HuH-7.5 (cell line): ENCODE measurements at regions not wholly inside any gene's neighbourhood (a gene's known extent, or its start where the extent isn't known, plus 50 kb on each side); places are given as distances from the start of the nearest gene placed in this dataset.
A peak's percentile ranks its signal among the peaks of the same experiment; 100 is the strongest.
"Not testable (repeated sequence)": the region's sequence is repeated elsewhere in the genome, so short reads cannot be mapped to it uniquely, and the experiment has no call there.

Source experiments
- DNase-seq: peaks from one replicate; pipeline ENCODE4 v3.0.0; 2011; ENCODE audit warnings: low spot score

DNA sequence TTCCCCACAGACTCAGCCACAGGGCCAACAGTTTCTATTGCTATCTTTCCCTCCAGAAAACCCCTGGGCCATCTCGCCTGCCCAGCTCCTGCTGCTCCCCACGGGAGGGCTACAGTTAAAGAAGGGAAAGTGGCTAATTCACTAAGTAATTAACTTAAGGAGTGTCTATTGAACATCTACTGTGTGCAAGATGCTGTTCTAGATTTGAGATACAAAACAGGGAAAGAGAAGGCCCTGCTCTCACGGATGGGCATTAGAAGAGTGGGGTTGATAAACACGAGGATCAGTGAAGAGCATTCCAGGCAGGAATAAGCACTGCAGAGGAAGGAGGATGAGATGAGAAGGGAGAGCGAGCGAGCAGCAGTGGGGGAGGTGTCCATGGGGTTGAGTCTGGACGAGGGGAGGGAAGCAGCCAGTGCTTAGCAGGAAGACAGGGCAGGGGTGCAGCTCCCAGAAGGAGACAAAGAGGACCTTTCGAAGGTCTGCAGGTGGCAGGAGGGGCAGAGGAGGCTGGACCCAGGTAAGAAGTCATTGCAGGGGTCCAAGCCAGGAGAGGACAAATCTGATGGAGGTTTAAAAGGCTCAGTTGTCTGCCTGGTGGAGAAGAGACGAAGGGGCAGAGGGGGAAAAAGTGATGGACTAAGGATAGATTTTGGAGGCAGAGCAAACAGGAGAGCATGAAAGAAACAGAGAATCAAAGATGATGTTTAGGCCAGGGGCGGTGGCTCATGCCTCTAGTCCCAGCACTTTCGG lies 64.7 kb downstream of the KLF15 start:
- DNase-seq: no peak

DNA sequence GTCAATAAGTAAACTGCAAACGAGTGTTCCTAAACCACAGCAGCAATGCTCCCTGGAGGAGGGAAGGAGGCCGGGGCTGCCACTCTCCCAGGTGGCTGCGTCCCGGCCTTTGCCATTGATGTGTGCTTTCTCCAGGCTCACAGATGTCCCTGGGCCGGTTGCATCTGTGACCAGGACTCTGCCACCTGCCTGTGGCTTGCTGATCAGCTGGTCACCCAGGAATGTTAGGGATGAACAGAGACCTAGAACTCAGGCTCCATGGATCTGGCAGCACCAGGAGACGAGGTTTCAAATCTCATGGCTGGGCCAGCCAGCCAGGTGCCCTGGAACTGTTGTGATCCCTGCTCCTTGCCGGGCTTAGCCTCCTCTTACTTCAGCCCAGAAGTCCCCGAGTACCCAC lies 65.7 kb downstream of the KLF15 start:
- no peak for DNase-seq

DNA sequence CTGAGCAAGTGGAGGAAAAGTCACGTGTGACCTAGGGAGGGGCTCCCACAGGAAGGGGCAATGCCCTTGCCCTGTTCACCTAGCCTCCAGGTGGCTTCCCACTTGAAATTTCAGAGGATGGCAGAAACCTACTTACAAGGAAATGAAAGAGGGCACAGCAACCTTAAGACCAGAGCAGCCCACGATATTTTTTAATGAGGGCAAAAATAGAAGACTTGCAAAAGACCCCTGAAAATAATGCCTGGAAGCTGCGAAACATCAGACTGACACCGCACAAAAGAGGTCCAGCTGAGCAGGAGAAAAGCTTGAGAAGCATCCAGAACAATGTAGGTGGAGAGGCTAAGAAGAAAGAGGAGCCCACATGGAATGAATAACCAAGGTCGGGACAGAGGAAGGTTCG lies 66.1 kb downstream of the KLF15 start:
- DNase-seq: no peak

DNA sequence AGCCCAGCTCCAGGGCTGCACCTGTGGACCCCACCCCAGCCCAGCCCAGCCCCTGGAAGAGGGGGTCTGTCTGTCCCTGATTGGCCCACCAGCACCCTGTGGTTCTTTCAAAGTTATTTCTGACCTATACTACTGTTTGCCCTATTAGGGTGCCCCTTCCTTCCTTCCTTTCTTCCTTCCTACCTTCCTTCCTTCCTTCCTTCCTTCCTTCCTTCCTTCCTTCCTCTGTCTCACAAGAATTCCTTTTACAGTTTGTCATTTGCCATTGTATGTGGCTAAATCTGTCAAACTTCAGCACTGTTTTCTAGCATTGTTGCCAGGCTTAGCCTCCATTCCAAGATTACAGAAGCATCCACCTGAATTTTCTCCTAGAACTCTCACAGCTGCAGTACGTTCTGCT lies 66.9 kb downstream of the KLF15 start:
- no peak for DNase-seq

DNA sequence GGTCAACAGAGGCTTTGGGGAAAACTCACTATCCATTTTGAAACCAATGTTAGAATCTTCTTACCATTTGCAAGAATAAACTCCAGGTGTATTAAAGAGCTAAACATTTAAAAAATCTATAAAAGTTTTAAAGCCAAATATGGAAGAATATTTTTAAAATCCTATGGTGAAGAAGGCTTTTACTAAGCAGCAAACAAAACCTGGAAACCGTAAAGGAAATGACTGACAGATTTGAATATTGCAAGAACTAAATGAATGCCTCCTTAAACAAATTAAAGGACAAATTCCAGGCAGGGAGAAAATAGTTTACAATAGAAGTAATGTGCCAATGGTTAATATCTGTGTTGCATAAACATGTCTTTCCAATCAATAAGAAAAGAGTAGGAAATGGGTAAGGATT lies 68.1 kb downstream of the KLF15 start:
- no peak for DNase-seq

DNA sequence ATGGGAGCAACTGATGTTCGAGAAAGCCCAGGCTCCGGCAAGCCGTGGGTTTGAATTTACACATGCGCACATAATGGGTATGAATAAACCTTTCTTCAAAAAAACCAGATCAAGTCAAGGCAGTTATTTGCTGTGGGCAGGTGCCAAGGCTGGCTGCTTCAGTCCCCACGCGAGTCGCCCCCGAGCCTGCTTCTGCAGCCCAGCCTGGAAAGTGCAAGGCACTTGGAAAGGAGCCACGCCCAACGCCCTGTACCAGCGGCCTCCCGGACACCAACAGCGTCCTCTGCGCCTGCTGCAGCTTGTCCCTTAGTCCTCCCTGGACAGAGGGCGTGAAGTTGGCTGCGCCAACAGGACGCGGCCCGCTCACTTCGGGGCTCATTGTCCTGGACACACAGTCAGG lies 68.9 kb downstream of the KLF15 start:
- no peak for DNase-seq

DNA sequence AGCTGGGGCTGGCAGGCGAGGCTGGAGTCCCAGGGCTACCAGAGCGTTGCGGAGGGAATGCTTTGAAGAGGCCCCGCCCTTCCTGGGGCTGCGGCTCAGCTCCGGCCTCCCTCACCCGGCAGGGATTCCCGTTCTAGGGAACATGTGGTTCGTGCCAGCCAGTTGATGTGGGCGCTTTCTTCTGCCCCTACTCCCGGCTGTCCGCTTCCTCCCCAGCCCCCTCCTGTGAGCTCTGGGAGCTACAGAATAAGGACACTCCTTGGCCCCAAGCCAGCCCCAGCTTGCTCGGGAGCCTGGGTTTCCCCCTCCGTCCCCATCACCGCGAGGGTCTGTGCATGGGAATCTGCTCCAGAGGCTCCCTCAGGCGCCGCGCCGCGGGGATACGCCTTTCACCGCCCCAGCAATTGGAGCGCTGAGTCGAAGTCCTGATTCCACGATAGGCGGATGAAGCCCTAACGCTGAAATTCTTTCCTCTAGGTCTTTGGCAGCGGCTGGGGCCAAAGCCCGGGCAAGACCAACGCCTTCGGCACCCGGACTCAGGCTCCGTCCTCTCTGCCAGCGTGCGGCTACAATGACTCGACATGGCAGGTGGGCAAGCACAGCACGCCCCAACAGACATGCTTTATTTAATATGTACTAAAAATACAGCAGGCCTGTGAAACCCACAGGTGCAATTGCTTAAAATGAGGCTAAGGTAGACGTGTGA lies 69.5 kb downstream of the KLF15 start:
- no peak for DNase-seq

DNA sequence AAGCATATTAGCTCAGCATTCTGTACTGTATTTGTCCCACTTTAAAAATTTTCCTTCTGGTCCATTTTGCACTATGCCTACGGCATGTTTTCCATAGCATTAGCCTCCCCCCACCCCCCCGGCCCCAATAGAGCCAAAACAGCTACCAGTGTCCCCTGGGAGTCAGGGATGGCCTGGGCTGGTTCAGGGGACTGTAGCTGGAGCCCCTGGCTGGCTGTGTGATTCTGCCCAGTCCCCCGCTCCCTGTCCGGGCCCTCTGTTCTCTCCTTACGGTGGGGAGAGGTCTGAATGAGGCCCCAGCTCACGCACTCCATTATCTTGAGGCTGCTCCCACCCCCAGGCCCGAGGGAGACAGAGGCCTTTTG lies 70.1 kb downstream of the KLF15 start:
- DNase-seq: no peak

DNA sequence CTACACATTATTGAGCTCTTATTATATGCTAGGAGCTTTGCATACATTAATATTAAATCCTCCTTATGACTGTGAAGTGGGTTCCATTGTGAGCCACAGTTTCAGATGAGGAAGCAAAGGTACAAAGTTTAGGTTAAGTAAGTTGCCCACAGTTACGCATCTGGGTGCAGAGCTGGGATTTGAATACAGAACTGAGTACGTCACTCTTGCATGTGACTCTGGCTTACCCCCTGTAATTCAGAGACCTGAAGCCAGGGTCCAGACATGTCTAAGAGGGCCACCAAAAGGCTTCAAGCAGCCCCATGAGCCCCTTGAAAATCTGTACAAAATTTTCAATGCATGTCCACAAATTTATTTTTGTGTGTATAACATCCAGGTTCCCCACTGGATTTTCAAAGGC lies 71.8 kb downstream of the KLF15 start:
- no peak for DNase-seq

DNA sequence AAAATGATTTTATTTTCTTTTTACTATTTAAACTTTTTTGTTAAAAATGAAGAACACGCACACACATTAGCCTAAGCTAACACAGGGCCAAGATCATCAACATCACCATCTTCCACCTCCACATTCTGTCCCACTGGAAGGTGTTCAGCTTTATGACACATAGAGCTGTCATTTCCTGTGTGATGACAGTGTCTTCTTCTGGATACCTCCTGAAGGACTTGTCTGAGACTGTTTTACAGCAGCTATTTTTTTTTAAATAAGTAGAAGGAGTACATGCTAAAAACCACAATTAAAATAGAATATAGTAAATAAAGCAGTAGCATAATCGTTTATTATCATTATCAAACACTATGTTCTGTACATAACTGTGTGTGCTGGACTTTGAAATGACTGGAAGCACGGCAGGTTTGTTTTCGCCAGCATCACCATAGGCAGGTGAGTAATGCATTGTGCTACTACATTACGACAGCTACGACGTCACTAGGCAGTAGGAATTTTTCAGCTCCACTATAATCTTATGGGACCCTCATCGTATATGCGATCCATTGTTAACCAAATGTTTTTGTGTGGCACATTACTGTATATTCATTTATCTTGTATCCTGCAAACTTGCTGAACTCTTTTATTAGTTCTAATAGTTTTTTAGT lies 72.8 kb downstream of the KLF15 start:
- DNase-seq: no peak

DNA sequence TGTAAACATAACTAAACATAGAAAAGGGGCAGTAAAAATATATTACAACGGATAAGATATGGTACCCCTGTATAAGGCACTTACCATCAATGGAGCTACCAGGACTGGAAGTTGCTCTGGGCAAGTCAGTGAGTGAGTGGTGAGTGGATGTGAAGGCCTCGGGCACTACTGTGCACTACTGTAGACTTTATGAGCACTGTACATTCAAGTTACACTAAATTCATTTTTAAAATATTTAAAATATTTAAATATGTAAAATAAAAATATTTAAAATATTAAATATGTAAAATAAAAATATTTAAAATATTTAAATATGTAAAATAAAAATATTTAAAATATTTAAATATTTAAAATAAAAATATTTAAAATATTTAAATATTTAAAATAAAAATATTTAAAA lies 73.6 kb downstream of the KLF15 start:
- DNase-seq: not testable (repeated sequence)

DNA sequence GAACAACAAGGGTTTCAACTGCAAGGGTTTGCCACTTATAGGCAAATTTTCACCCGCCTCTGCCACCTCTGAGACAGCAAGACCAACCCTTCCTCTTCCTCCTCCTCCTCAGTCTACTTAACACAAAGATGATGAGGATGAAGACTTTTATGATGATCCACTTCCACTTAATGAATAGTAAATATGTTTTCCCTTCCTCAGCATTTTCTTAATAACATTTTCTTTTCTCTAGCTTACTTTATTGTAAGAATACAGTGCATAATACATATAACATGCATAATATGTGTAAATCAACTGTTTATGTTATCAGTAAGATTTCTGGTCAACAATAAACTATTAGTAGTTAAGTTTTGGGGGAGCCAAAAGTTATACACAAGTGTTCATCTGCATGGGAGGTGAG lies 77.4 kb downstream of the KLF15 start:
- no peak for DNase-seq

DNA sequence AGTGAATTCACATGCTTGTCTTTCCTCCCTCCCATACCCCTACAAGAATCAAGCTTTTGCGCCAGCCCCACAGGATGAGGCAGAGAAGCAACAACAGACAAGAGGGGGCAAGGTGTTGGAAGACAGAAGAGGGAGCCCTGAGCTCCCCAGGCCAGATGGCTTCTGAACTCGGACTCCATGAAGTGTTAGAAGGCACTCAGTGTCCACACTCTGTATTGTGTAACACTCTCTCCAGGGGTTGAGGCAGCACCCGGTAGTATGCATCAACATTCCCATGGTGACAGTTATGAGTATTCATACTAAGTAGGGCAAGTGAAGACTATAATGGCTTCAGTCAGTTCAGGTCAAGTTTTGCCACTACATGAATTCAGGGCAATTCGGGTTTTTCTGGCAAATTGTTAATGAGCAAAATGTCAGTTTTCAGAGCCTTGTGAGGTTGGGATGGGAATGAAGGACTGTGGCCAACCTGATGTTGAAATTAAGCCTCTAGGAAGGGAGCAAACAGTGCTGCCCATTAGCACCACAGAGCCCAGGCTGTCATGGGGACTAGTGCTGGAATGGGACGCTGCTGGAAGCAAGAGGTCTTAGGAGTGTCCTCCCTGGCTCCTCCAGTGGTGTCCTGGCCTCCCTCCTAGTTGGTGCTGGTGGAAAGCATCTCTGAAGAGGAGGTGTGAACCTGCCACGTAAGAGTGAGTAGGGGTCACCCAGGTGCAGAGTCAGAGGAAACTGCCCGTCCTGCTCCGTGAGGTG lies 79.4 kb downstream of the KLF15 start:
- DNase-seq: no peak

DNA sequence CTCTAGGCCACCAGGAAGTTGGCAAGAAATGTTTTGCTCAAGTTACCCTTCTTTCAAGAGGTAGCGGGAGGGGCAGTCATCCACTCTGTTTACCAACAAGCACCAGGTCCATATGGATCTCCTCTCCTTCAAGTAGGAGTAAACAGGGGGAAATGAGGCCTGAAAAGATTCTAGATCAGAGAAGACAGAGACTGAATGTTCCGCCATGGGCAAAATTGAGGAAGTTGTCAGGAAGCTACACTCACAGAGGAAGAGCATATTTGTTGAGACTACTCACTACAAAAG lies 81.6 kb downstream of the KLF15 start:
- no peak for DNase-seq

DNA sequence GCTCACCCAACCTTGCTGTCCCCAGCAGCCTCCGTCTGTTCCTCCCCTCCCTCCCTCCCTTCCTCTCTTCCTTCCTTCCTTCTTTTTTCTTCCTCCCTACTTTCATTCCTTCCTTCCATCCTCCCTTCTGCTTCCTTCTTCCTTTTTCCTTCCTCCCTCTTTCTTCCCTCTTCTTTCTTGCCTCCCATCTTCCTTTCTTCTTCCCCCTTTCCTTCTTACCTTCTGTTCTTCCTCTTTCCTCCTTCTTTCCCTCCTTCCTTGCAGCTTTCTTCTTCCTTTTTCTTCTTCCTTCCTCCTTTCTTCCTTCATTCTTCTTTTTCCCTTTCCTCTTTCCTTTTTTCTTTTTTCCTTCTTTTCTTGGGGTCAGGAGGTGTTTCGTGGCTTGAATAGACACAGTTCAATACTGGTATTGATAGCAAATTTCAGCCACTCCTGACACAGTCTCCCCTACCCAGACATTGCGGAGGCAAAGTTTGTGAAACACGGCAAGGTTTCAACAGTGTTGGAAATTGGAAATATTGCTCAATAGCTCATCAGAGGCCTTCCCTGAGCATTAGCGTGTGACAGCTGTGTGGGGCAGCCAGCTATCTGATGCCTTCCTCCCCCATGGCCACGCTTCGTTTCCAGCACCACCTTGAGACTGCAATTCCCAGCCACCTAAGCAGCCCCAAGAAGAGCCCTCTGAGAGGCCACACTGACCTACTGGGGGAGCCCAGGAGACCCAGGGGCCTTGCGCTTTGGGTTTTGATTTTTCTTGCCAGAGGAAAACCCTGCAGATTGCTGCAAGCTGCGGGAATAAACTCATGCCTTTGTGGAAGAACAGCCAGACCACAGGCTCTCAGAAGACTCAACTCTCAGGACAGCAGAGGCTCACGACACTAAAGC lies 82.2 kb downstream of the KLF15 start:
- DNase-seq: no peak

DNA sequence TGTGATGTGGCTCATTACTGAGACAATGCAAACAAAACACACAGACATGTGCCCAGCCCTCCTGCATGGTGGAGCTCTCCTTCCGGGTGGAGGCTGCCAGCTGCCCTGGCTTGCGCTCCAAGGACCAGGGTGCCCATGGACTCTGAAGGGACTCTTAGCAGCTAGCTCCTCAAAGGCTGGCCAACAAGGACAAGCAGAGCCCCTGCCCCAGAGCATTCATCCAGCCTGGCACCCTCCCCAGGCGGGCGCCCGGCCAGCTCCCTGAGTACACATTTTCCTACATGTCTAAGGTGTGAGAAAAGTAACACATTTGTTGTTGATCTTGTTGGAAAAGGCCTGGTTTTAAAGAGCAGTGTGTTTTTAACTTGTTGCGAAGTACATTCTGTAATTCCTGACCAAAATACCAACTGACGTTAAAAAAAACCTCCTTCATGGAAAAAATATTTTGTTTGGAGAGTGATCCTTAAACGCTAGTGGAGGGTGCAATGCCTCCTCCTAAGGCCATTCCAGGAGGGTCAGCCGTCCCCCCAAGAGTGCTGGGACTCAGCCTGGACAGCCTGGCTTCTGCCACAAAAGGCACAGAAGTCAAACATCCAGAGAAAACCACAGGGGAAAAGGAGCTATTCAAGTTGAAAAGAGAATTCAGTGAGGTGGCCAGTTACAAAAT lies 86.9 kb downstream of the KLF15 start:
- no peak for DNase-seq

DNA sequence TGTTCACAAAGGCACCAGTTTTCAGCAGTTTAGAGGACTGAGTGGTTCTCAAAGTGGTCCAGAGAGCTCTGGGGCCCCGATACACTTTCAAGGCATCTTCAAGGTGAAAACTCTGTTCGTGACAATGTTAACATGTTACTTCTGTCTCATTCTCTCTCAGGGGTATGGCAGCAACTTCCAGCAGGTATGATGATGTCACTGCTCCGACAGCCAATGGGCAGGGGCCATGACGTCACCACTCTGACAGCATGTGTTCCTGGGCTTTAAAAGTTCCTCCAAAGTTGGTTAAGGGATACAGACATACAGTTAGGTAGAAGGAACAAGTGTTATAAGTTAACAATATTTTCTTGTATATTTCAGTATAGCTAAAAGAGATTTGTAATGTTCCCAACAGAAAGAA lies 87.9 kb downstream of the KLF15 start:
- DNase-seq: no peak

DNA sequence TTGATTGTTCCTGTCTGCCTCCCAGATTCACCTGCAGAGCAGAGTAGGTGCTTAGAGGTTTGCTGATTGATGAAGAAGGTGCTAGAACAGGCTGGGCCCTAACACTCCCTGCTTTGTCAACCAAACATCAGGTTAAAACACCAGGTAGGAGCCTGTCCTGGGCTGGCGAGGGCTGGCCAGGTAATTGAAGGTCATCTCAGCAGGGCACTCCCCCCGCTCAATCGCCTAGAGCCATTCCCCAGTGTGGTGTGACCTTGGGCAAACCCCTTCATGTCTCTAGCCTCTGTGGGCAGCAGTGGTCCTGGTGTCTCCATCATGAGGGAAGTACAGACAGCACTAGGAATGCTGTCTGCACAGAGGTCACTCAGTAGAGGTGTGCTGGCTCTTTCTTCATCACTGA lies 88.3 kb downstream of the KLF15 start:
- no peak for DNase-seq

DNA sequence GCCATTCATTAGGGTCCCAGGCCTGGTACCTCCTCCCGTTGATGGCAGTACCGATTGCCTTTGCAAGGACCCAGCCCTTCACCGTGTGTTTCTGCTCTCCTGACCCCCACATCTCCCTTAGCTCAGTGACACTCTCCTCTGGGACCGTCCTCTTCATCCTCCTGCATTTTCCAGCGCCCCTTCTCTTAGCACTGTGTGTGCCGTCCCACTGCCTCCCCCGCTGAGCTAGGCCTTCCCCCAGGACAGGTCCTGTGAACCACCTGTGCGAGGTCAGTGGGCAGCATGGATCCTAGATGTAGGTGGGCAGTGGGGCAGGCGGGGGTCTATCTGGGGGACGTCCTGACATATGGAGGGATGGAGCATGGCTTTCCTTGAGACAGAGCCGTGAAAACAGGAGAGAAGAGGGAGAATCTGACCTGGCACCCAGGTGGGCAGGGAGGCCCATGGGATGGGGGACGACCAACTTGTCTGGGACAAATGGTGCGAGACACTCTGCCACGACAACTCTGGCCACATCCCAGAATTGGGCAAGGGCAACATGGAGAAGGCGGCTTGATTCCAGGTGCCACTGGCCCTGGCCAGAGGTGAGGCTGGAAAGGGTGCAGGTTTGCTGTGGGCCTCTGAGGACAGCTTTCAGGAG lies 87.7 kb upstream of the ALDH1L1 start:
- no peak for DNase-seq

DNA sequence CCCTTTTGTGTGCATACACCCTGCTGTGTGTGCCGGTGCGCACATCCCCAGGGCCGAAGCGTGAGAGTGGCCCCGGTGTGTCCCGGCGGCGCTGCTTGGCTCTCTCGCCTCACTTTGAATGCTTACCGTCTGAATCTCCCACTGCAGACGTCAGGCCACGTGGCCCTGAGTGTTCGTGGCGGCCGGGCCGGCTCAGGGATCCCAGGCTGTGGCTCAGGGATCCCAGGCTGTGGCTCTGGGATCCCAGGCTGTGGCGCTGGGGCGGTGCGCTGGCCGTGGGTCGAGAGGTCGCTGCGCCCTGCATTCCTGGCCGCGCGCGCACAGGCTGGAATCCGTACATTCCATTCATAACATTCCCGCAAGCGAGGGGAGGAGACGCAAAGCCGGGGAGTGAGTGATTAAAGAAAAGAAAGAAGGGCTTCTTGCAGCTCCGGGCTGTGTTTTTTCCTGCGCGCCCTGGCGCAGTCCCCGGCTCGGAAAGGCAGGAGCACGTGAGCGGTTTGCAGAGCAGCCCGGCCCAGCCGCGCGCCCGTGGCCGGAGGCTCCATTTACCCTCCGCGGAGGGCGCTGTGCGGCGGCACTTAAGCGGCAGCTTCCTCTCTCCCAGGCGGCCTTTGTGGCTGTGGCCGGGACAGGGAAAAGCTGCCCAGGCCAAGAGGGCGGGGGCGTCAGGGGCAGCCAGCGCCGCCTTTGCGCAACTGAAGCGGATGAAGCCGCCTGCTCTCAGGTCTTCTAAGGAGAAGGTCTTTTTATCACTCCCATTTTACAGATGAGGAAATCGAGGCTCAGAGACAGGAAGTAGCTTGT lies 87.0 kb upstream of the ALDH1L1 start:
- DNase-seq: peak; percentile 73
